ENCODE measurements at regions not wholly inside any gene's neighbourhood (a gene's known extent, or its start where the extent isn't known, plus 50 kb on each side); places are given as distances from the start of the nearest gene placed in this dataset.

- DNase-seq, result no peak
- no peak for TF ChIP-seq EZH2 (IDR thresholded peaks at IDR 0.05; ENCODE audit: low read length, unreplicated experiment)
- no peak for TF ChIP-seq EZH2phosphoT487 (IDR thresholded peaks at IDR 0.05; ENCODE audit: borderline replicate concordance, low read length)
- no peak for TF ChIP-seq CTCF (conservative IDR thresholded peaks at IDR 0.05; ENCODE audit: low read depth, low read length)
- Histone ChIP-seq H3K36me3 (ENCODE audit: low read depth, low read length) (no peaks in the 10 kb centered on the region), H3K27me3 (ENCODE audit: low read length) (peaks cover 70% of the 10 kb centered on the region), H3K4me3 (ENCODE audit: low read length) (no peak overlapping the region), H2AFZ (ENCODE audit: low read length) (no peak overlapping the region), H3K27ac (ENCODE audit: low read length) (no peak overlapping the region), H3K4me1 (ENCODE audit: insufficient read depth, low read length) (peaks cover 6% of the 10 kb centered on the region; the same call in 1 of the 2 replicates), H3K9ac (ENCODE audit: low read length) (no peak overlapping the region), H3K79me2 (ENCODE audit: low read length) (no peaks in the 10 kb centered on the region), H3K4me2 (ENCODE audit: low read length) (no peak overlapping the region), H3F3A (ENCODE audit: low read length, unreplicated experiment) (no peaks in the 10 kb centered on the region), H3K9me2 (replicated peaks; ENCODE audit: low read length) (no peaks in the 10 kb centered on the region), H4K20me1 (ENCODE audit: low read length) (no peaks in the 10 kb centered on the region), H3K9me3 (ENCODE audit: low read length) (no peaks in the 10 kb centered on the region)
- ChIA-PET POLR2A (ENCODE audit: unreplicated experiment) (no interaction called here), CTCF (no interaction called here)
- no peak for ATAC-seq
- no TSS peak for BruUV-seq (replicated peaks)
- intact Hi-C loops (cut with micrococcal nuclease), result no loop called here
Measured at GRCh38 chr1:230563591-230563990, 78.7 kb upstream of the COG2 start.

- CTCF ChIA-PET, result no interaction called here
- no TSS peak for BruUV-seq (replicated peaks)
Measured at GRCh38 chr1:230561570-230561969, 80.7 kb upstream of the COG2 start.

DNA sequence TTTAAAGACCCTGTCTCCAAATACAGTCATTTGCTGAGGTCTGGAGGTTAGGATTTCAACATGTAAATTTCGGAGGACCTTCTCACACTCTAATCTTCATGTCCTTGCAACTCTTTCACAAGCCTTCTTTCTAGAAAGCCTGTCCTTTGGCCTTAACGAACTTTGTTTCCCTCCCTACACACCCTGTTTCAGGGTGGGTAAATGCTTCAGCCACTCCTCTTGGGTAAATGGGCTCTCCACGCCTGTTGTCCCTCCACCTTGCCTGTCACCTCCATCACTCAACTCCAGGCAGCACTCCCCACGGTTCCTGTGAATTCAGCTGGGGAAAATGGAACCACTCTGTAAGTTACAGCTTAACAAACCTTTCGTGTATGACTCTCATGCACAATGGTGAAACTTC lies 84.0 kb upstream of the COG2 start:
- no peak for DNase-seq
- Histone ChIP-seq H3K36me3 (ENCODE audit: low read depth, low read length) (no peaks in the 10 kb centered on the region), H3K27ac (ENCODE audit: low read length) (no peak overlapping the region), H3K79me2 (ENCODE audit: low read length) (no peaks in the 10 kb centered on the region), H3K4me1 (ENCODE audit: insufficient read depth, low read length) (no peaks in the 10 kb centered on the region), H4K20me1 (ENCODE audit: low read length) (no peaks in the 10 kb centered on the region), H3K9me3 (ENCODE audit: low read length) (no peaks in the 10 kb centered on the region), H3K9me2 (replicated peaks; ENCODE audit: low read length) (no peaks in the 10 kb centered on the region), H3K9ac (ENCODE audit: low read length) (no peak overlapping the region), H3K4me3 (ENCODE audit: low read length) (no peak overlapping the region), H2AFZ (ENCODE audit: low read length) (no peak overlapping the region), H3K27me3 (ENCODE audit: low read length) (peaks cover 89% of the 10 kb centered on the region), H3K4me2 (ENCODE audit: low read length) (no peak overlapping the region), H3F3A (ENCODE audit: low read length, unreplicated experiment) (no peaks in the 10 kb centered on the region)
- CTCF ChIA-PET, result no interaction called here
- TF ChIP-seq EZH2 (IDR thresholded peaks at IDR 0.05; ENCODE audit: low read length, unreplicated experiment) (no peak), CTCF (conservative IDR thresholded peaks at IDR 0.05; ENCODE audit: low read depth, low read length) (no peak), EZH2phosphoT487 (IDR thresholded peaks at IDR 0.05; ENCODE audit: borderline replicate concordance, low read length) (no peak)
- intact Hi-C loops (cut with micrococcal nuclease), result no loop called here
- no TSS peak for BruUV-seq (replicated peaks)
- POLR2A ChIA-PET (ENCODE audit: unreplicated experiment), result no interaction called here
- no peak for ATAC-seq

More at GRCh38 chr1:230561570-230561969, 80.7 kb upstream of the COG2 start:
- H3K9me2 ChIP-seq (replicated peaks; ENCODE audit: low read length), result no peaks in the 10 kb centered on the region
- TF ChIP-seq CTCF (conservative IDR thresholded peaks at IDR 0.05; ENCODE audit: low read depth, low read length) (no peak), EZH2 (IDR thresholded peaks at IDR 0.05; ENCODE audit: low read length, unreplicated experiment) (no peak), EZH2phosphoT487 (IDR thresholded peaks at IDR 0.05; ENCODE audit: borderline replicate concordance, low read length) (no peak)
- H3K4me3 ChIP-seq (ENCODE audit: low read length), result no peak overlapping the region
- no peak overlapping the region for H3K4me2 ChIP-seq (ENCODE audit: low read length)
- no peaks in the 10 kb centered on the region for H3K79me2 ChIP-seq (ENCODE audit: low read length)
- POLR2A ChIA-PET (ENCODE audit: unreplicated experiment), result no interaction called here
- H3K27ac ChIP-seq (ENCODE audit: low read length), result no peak overlapping the region
- no peaks in the 10 kb centered on the region for H4K20me1 ChIP-seq (ENCODE audit: low read length)
- no peak overlapping the region for H2AFZ ChIP-seq (ENCODE audit: low read length)
- H3K9ac ChIP-seq (ENCODE audit: low read length), result no peak overlapping the region
- peaks cover 85% of the 10 kb centered on the region for H3K27me3 ChIP-seq (ENCODE audit: low read length)
- no peak for ATAC-seq
- intact Hi-C loops (cut with micrococcal nuclease), result no loop called here
- no peaks in the 10 kb centered on the region for H3K4me1 ChIP-seq (ENCODE audit: insufficient read depth, low read length)
- no peaks in the 10 kb centered on the region for H3F3A ChIP-seq (ENCODE audit: low read length, unreplicated experiment)
- no peaks in the 10 kb centered on the region for H3K36me3 ChIP-seq (ENCODE audit: low read depth, low read length)
- DNase-seq, result no peak
- no peaks in the 10 kb centered on the region for H3K9me3 ChIP-seq (ENCODE audit: low read length)

Data from PC-3 (cell line).